TTC549 (cell line): ENCODE measurements at regions not wholly inside any gene's neighbourhood (a gene's known extent, or its start where the extent isn't known, plus 50 kb on each side); places are given as distances from the start of the nearest gene placed in this dataset.
"Not testable (repeated sequence)": the region's sequence is repeated elsewhere in the genome, so short reads cannot be mapped to it uniquely, and the experiment has no call there.

Experiments
- FAIRE-seq: peaks from 2 replicates; lab custom pipeline; 2012; peaks lifted over from hg19 to GRCh38; lab: Jason Lieb, UNC

DNA sequence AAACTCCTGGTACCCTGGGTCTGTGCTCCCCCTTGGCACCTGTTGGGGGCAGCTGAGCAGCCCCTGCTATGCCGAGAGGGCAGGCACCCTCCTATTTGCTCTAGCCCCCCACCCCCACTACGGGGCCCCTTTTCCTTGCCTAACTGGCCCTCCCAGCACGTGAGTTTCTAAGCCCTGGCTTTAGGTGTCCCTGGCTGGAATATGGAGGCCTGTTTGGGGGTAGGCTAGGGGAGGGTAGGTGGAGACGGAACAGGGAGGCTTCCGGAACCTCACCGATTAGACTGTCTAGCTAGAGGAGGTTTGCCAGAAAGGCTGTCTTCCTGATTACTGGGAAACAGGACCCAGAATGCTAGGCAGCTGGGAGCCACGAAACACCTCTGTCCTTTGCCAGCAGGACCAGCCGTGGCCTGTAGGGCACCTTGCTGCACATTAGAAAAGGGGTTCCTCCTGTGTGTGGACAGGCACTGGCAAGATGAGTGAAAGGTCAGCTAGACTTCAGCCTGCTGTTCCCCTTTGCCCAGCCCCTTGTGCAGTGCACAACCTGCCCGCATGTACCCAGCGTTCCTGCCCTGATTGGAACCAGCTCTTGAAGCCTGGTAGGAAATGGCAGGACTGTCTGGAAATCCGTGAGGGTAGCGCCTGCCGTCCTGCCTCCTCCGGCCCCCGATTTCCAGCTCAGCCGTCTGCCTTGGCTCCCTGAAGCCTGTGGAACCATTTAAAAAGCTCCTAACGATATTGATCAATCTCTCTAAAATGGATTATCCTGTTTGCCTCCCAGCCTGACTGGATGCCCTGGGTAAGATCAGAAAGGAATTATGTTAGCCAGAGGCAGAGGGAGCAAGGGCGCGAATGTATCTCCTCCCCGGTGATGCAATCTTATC lies 83.4 kb upstream of the GSE1 start:
- no peak for FAIRE-seq

DNA sequence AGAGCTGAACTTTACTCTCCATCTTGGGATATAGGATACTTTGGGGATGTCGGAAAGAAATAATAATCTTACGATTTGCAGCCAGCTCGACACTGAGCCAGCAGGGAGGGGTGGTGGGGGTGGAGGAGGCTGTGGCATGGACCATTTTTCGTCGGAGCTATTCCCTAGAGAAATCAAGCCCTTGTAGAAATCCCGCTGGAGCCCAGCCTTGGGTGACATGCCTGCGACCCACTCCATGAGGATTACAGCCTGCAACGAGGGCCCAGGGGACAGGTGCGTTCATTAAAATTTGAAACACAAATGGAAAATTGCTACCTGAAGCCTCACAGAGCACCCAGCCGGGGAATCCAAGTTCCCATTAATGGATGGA lies 82.8 kb upstream of the GSE1 start:
- FAIRE-seq, result no peak

DNA sequence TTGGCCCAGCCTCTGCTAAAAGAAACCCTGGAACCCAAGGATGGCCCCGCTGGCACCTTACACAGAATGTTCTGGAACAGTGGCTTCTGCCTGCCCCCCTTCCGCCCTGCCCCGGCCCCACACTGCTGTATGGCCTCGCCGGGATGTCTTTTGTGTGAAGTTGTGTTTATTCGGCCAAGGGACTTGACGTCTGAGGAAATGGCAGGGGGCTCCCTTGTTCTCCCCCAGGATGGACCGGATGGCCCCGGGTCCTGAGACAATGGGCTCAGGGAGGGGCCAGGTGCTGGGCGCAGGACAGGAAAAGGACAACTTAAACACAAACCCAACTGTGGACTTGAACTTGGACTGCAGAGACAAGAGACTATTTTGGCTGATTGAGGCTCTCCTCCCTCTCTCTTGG lies 81.6 kb upstream of the GSE1 start:
- FAIRE-seq, result no peak

DNA sequence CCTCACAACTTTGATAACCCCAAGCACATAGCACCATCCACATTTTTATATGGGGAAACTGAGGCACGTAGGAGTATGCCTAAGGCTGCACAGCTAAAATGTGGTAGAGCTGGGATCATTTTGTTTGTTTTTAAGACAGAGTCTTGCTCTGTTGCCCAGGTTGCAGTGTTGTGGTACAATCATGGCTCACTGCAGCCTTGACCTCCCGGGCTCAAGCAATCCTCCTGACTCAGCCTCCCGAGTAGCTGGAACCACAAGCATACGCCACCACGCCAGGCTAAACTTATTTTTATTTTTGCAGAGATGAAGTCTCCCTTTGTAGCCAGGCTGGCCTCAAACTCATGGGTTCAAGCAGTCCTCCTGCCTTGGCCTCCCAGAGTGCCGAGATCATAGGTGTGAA lies 81.0 kb upstream of the GSE1 start:
- FAIRE-seq, result no peak

DNA sequence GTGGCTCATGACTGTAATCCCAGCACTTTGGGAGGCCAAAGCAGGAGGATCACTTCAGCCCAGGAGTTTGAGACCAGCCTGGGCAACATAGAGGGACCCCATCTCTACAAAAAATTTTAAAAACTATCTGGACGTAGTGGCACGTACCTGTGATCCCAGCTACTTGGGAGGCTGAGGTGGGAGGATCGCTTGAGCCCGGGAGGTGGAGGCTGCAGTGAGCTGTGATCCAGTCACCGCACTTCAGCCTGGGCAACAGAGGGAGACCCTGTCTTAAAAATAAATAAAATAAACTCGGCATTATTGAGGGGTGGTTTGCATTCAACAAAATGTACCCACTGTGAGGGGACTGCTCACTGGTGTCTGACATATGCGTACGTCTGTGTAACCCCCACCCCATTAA lies 79.5 kb upstream of the GSE1 start:
- FAIRE-seq, result not testable (repeated sequence)

DNA sequence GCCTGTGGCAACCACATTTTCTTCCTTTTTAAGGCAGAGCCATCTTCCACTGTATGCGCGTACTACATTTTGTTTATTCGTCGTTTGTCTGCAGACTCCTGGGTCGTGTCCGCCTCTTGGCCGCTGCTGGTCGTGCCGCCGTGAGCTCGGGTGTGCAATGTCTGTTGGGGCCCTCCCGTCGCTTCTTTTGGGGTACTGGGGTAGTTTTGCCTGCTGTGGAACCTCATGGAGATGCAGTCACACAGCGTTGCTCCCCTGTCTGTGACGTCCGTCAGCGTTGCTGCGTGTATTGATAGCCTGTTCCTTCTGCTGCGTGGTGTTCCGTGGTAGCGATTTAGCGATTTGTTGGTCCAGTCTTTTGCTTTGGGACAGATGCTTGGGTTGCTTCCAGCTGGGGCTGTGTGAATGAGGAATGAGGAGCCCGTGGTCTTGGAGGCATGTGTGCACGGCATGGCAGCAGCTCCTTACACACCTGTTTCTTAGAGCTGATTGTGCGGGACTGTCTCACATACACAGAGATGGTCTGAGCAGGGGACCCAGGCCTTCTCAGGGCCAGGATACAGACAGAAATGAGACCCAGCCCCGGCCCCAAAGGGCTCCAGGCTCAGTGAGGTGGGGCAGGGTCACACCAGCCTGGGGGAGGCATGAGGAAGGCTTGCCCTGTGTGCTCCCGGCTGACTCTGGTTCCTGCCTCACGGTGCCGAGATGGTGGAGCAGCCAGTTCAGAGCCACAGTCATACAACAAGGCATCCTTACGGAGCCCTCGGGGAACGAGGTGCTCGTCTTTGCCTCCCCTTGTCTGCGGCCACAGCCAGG lies 78.4 kb upstream of the GSE1 start:
- no peak for FAIRE-seq

DNA sequence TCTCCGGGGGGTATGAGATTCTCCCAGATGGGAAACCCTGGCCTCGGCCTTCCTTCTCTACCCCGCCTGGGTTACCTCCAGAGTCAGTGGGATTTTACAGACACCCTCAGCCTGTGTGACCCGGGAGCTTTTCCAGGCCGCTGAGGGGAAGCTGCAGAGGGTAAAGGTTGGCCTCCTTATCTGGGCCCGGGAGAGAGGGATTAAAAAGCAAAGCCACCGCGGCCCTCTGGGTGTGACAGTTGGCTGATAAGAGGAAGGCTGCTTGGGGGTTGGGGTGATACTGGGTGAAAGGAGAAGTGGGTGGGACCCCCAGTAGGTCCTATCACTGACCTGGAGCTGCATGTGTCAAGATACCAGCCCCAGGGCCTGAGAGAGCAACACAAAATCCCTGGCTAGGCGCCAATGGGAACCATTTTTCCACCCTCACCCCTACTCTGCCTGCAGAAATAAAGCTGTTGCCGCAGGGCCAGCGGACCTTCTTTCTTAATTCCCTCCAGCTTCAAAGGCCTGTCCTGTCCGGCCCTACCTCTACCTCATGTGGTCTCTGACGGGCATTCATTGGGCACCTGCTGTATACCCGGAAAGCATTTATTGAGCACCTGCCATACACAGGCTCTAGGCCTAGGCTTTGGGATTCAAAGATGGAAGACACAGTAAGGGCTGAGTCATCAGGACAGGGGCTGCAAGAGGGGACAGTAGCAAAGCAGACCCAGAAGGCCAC lies 77.6 kb upstream of the GSE1 start:
- no peak for FAIRE-seq

DNA sequence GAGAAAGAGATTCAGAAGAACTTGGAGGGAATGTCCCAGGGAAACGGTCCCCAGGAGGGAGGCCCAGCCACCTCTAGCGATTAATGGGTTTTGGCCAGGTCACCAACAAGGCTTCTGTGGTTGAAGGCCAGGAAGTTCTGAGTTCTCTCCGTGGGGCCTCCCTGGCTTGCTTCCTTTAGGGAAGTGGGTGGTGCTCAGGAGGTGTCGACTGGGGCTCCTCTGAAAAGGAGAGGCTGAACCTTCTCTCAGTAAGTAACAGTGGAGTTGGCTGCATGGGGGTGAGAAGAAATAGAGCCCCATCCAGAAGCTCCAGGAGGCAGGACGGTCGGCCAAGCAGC lies 77.1 kb upstream of the GSE1 start:
- no peak for FAIRE-seq

DNA sequence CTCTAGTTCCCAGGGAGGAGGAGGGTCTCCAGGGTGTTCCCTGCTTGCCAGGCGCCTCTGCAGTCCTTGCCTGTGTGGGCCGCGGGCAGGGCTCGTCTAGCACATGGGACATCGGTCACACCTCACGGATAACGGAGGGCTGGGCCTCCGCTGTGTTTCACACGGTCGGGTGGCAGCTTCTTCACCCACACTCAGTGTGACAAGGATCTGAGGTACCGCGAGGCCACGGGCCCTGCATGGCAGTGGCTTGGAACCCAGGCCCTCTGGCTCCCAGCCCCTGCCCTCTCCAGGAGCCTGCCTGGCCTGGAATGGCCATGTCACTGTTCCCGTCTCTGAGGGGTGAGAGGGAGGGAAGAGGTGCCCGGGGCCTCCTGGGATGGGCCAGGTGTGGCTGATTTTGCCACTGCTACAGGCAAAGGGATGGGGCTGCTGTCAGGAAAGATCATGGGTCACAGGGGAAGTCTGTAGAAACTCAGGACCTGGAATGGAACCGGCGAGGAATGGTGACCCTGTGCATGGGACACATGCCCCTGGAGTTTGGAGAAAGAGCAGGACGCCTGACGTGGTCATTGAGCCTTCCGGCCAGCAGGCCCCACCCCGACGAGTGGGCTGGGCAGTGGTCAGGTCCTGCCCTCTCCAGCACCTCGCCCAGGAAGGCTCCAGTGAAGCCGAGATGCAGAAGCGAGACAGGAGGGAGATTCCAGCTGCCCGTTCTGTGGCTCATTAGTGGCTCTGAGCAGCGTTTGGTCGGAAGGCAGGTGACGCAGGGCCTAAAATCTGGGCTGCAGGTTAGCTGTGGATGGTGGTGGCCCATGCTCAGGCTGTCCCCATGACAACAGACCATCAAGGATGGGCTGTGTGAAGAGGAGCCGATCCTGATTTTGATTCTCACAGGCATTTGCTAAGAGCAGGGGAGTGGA lies 76.5 kb upstream of the GSE1 start:
- no peak for FAIRE-seq

DNA sequence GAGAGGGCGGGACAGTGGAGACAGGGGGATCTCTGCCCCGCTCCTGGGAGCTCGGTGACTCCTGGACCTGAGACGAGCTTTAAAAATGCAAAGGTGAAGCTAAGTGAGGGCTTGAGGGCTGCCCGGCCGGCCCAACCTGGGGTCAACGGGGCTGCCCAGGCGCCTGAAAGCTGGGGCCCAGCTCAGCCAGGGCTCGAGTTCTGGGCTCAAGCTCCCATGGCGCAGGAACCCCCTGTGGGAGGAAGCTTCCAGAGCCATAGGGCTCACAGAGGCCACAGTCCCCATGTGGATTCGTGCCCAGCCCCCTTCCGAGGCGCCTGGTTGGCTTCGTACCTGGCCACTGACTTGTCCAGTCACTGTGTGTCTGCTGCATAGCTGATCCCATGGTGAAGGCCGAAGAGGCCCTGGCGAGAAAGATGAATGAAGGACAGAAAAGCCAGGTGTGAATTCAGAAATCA lies 75.8 kb upstream of the GSE1 start:
- FAIRE-seq, result no peak

DNA sequence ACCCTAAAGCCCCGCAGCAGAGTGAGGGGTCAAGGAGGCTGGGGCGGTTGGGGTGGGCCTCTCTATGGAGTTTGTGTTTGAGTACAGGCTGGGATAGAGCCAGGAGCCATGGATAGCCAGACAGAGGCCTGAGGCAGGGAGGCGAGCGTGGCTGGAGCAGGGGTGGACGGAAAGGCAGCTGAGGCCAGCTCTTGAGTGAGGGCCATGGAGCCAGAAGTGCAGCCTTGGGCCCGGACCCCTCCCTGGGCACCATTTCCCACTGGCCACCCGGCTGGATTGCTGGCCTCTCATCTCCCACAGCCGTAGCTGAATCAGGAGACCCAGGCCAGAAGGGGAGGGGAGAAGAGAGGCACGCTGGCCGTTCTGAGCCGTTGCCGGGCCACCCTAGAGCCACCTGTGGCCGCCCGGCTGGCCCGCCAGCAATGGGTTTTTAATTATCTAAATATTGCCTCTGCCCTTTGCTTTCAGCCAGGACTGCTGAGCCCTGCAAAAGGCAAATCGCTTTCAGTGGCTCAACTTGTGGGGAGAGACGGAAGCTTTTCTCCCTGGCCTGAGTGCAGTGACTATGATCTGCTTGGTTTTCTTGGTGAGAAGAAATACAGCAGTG lies 75.2 kb upstream of the GSE1 start:
- no peak for FAIRE-seq

DNA sequence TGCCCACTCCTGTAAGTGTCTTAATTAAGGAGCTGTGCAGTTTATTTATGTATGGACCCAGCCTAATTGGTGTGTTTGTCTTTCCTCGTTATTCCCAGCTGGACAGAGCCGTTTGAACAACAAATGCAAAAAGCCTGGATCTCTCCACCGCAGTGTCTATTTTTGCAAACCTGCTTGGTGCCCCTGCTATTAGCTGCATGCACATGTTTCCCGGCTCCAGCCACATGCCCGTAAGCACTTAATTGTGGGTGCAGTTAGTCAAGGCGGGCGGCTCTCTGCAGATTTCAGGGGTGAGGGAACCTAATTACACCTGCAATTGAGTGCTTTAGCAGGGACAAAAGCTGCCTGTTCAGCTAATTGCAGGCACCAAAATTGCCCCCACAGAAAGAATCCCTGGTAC lies 74.0 kb upstream of the GSE1 start:
- FAIRE-seq, result no peak

DNA sequence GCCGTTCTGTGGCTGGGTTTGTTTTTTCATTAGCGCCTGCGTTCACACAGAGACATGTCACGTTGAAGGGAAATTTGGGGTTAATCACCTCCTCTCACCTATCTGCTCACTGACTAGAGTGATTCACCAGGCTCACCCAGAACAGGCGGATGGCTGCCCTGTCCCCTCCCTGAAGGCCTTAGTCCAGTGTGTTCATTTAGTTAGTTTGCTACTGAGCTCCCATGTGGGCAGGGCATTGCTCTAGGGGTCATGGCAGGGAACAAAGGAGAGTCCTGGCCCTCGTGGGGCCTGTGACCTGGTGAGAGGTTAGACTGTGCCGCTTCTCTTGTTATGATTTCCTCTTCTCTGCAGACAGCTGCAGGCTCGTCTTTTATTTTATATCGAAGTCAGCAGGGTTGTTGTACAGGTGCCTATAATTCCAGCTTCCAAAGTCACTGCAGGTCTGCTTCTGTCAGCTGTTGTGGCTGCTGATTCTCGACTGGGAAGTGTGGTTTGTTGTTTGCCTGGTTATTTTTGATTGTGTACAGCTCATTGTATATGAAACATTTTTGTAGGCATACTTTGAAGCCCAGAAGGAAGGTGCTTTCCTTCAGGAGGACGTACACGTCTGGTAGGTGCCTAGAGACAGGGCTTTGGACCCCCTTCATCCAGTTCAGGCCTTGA lies 73.4 kb upstream of the GSE1 start:
- FAIRE-seq, result no peak

DNA sequence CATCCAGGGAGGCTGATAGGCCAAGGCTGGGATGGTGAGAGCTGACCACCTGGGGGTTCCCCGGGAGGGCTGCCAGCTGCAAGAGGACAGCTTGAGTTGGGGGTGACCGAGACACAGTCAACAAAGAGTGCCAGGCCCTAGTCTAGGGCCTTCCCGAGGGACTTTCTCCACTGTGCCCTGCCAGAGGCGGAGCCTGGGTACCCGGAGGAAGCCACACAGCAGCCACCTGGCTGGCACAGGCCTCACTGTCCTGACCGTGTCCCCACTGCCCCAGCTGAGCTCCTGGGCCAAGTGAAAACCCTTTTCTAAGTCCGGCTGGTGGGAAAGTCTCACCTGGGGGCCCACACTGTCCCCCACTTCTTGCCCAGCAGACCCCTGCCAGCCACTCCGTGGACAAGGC lies 71.9 kb upstream of the GSE1 start:
- FAIRE-seq, result no peak

DNA sequence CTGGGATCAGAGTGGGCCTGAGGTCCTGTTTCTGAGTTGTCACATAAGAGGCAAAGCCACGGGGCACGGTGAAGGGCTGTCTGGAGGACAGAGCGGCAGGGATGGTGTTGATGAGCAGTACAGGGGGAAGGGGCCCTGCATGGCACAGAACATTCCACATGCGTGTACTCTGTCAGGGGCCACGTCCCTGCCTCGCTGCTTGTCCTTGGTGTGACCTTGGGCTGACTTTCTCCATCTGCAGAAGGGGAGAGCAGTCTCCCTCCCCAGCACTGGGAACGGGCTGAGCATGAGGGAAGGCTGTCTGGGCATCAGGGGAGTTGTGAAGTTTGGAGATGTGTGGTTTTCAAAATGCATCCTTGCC lies 71.5 kb upstream of the GSE1 start:
- FAIRE-seq, result no peak

DNA sequence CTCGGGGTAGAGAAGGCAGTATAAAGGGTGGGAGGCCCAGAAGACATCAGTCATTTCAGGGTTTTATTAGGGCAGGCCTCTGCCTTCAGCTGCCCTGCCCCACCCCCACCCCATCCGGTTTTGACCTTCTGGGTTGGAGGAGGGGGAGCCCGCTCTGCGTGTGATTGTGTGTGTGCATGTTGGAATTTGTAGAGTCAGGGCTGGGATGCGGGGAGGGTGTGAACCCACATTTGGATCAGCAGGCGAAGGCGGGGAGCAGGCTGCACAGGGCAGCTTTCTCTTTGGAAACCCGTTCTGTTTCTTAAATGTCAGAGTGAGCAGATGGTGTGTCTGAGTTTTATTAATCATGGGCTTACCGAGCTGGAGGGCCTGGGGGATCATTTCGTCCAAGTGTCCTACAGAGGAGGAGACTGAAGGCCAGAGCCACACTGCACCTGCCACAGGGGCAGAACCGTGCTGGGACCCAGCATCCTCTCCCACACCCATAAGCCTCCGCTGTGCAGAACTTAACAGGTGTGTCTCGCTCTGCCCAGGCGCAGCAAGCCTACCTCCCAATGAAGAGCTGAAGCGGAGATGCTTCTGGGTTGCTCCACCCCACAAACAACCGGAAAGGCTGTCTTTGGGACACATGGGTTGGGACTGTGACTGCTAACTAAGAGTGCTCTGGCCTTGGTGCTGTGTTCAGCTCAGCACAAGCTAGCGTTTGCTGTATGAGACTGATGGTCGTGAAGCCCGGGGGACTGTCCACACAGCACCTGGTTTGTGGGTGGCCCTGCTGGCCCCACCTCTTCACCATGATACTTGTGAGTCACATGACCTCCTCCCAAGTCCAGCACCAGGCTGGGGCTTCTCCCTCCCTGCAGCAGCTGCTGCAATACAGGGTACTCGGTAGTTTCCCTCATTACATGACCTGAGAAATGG lies 70.9 kb upstream of the GSE1 start:
- FAIRE-seq, result no peak

DNA sequence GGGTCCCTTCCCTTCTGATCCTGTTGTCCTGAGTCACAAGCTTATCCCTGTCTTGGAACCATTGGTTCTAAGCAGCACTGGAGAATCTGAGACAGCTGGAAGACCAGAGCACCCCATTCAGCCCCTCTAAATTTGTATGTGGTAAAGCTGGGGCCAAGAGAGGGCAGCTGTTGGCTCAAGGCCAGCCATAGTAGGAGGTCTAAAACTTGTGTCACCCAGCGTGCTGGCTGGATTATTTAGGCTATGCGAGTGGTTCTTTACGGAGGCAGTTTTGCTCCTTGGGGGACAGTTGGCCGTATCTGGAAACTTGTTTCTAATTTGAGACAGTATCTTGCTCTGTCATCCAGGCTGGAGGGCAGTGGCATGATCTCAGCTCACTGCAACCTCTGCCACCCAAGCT lies 69.6 kb upstream of the GSE1 start:
- FAIRE-seq, result no peak

DNA sequence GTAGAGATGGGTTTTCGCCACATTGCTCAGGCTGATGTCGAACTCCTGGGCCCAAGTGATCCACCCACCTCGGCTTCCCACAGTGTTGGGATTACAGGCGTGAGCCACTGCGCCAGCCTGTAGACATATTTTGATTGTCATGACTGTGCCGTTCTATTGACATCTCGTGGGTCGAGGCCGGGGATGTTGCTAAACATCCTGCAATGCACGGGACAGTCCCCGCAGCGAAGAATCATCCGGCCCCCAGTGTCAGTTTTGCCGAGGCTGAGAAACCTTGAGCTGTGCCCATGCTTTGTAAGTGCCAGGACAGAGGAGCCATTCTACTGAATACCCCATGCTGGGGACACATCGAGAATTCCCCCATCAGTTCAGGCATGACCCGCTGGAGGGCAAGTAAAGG lies 69.1 kb upstream of the GSE1 start:
- no peak for FAIRE-seq

DNA sequence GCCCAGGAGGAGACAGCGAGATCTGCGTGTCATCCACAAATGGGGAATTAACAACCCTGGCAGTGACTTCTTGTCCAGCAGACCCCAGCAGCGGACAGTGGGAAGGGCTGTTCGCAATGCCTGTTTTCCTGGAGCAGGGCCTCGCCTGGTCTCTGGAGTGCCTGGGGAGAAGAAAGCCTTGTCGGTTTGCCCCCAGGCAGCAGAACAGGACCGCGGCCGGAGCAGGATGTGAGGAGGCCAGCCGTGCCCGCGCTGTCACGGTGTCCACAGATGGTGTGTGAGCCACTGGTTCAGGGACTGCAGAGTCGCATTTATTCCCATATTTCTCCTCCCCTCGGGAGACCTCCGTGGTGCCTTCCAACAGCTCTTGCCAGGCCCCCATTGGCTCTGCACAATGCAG lies 68.5 kb upstream of the GSE1 start:
- FAIRE-seq, result no peak

DNA sequence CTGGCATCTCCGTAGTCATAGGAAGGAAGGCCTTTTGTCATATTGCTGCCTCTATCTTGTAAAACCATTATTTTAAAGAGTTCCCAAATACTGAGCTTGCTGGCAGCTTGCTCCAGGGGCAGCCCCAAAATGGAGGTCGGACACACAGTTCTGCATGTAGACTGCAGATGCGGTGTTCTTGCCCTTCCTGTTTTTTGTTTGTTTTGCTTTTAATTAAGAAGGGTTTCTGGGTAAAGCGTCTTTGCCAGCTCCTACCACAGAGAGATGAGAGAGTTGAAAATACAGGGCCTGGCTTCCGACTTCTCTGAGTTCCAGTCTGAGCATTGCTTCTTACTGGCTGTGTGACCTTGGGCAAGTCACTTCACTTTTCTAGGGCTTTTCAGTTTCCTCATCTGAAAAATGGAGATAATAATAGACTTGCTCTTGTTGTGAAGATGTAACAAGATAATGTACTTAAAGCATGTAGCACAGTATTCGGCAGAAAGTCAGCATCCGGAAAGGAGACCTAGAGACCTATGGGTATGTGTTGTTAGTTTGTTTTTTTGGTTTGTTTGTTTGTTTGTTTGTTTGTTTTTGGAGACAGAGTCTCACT lies 67.8 kb upstream of the GSE1 start:
- no peak for FAIRE-seq
